Peyer's patch (tissue), 4 donors: ENCODE measurements at regions not wholly inside any gene's neighbourhood (a gene's known extent, or its start where the extent isn't known, plus 50 kb on each side); places are given as distances from the start of the nearest gene placed in this dataset.

ENCODE experiments used
- CTCF ChIP-seq, 6 experiments: fragments of 450-650 bp in 4 of 6; fragments of 200-600 bp in 2 of 6; sonication (generic) in 1 of 6; IDR thresholded peaks; one replicate each; pipeline ENCODE4 v1.5.1; 2017 to 2019; ENCODE audit warnings: antibody characterized with exemption in 6 of 6, mild to moderate bottlenecking in 3 of 6, moderate library complexity in 1 of 6
- POLR2A ChIP-seq, 2 donors: fragments of 450-650 bp; IDR thresholded peaks; one replicate each; pipeline ENCODE4 v1.5.1; 2017; ENCODE audit warnings: antibody characterized with exemption in 2 of 2, mild to moderate bottlenecking in 2 of 2, moderate library complexity in 2 of 2

- no peak for TF ChIP-seq CTCF (IDR thresholded peaks at IDR 0.05)
- no peak for TF ChIP-seq POLR2A (IDR thresholded peaks at IDR 0.05)
Observed at GRCh38 chrX:871626-872025, 241.0 kb downstream of the SHOX start.
